GM21447 (cell line): ENCODE measurements at regions not wholly inside any gene's neighbourhood (a gene's known extent, or its start where the extent isn't known, plus 50 kb on each side); places are given as distances from the start of the nearest gene placed in this dataset.

Experiments used
- ATAC-seq: cut with Tn5 transposase; IDR thresholded peaks from one replicate; pipeline ENCODE4 v1.9.1; 2021; ENCODE audit not compliant: unreplicated experiment

GRCh38 chr9:106632621-106633020 is 230.3 kb upstream of the ZNF462 start:
- no peak for ATAC-seq

- ATAC-seq, result no peak
Measured at GRCh38 chr9:106634183-106634582, 228.8 kb upstream of the ZNF462 start.

- no peak for ATAC-seq
Measured at GRCh38 chr9:106634641-106635040, 228.3 kb upstream of the ZNF462 start.

- ATAC-seq, result no peak
Measured at GRCh38 chr9:106637486-106637885, 225.5 kb upstream of the ZNF462 start.

DNA sequence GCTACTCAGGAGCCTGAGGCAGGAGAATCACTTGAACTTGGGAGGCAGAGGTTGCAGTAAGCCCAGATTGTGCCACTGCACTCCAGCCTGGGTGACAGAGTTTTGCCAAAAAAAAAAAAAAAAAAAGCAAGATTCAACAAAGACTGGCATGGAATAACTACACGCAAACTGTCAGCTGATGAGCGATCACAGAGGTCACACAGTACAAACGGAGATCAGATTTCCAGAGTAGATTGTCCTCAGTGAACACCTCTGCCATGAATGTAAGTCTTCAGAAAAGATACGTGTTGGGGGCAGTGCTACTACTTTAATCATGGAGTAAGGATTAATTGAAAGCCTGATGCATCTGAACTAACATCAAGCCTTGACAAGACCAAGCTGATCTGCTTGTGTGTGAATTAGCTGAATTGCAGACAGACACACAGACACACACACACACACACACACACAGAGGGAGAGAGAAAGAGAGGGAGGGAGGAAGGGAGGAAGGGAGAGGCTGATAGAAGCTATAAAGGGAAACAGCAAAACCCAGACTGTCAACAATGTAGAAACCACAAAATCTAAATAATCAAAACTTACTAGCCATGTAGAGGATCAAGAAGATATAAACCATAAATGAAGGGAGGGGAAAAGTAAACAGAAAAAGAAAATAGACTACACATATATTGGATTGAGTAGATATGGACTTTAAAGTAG is 222.9 kb upstream of the ZNF462 start:
- ATAC-seq, result no peak

GRCh38 chr9:106643211-106643930 is 219.6 kb upstream of the ZNF462 start:
- ATAC-seq, result no peak

- ATAC-seq, result no peak
Measured at GRCh38 chr9:106644661-106645060, 218.3 kb upstream of the ZNF462 start.

DNA sequence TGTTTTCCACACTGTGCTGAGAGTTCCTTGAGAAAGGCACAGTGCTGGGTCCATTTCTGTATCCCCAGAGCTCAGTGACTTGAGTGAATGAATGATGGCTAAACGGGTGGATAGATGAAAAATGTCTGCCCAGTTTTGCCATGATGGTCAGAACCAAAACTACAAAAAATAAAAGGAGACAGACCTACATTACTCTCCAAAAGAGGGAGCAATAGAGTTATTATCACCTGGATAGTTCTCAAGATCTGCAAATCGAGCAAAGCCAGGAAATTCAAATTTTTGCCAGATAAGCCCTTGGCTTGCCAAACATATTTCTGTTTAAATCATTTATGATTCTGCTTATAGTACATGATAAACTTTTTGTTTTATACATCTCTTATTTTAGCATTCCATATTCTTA is 214.2 kb upstream of the ZNF462 start:
- ATAC-seq, result no peak

DNA sequence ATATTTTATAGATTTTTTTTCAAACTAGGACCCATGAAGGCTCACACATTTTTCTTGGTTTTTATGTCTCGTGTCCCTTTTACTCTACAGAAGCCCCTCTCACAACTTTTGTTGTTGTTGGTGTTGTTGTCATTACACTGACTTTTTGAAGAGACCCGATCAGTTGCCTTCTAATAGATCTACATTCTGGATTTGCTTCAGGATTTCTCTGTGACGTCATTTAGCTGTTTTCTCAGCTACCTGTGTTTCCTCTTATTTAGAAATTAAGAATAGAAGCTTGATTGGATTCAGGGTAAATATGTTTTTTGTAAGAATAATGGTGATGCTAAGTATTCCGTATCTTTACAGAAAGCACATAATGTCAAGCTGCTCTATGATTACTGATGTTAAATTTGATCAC is 213.3 kb upstream of the ZNF462 start:
- no peak for ATAC-seq

DNA sequence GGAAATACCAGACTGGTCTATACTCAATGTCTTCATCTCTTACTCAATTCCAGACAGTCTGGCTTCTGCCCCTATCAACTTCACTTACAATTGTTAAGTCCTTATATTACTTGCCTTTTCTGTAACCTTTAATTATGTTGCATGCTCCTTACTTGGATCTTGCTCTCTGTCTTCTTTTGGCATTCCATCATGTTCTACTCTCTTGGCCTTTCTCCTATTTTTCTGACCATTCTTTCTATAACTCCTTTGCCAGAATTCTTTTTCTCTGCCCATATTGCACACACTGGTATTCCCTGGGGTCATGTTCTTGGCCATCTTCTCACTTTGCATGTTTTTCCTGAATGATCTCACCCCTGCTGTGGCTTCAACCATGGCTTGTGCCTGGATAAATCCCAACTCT is 209.8 kb upstream of the ZNF462 start:
- no peak for ATAC-seq

DNA sequence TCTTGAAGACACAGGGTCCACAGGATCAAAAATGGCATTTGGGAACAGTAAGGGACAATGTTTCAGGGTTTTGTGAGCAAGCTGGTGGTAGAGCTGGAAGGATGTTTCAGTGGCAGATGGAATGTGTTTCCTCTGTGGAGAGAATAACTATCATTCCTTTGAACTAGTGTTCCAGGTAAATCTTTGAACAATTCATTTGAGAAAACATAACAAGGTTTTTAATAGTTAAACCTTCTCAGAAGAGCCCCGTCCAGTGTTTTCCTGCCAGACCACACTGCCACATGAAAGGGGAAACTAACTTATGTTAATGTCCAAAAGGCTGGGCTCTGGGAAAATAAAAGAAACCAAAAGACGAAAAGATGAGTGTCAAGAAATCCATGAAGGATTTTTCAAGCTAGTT is 207.0 kb upstream of the ZNF462 start:
- no peak for ATAC-seq

GRCh38 chr9:106657926-106658325 is 205.0 kb upstream of the ZNF462 start:
- ATAC-seq, result no peak

- ATAC-seq, result no peak
Measured at GRCh38 chr9:106668534-106668933, 194.4 kb upstream of the ZNF462 start.

DNA sequence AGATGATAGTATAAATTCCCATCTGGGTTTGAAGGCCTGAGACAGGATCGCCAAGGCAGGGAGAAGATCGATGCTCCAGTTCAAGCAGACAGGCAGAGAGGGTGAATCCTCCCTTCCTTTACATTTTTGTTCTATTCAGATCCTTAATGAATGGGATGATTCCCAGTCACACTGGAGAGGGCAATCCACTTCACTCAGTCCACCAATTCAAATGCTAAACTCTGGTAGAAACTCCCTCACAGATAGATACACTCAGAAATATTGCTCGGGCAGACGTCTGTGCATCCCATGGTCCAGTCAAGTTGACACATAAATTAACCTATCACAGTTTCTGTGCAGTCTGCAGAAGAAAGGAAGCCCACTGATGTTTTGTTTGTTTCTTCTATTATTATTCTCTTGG is 193.1 kb upstream of the ZNF462 start:
- ATAC-seq, result no peak

- ATAC-seq, result no peak
Measured at GRCh38 chr9:106670418-106670817, 192.5 kb upstream of the ZNF462 start.

DNA sequence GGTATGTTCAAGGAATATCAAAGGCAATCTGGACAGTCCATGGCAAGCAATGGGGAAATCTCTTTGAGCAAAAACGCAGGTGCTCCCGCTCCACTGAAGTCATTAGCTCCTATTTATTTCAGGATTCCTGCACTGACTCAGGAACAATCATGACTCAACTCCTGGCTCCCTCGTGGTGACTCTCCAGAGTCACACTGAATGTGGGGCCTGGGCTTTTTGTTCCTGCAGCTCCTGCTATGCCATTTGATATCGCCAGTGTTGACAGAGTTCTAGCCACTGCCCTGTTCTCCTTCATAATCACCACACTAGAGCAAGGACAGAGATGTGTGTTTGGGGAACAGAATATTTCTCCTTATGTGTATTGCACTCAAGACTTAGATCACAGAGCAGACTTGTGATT is 187.2 kb upstream of the ZNF462 start:
- ATAC-seq, result no peak

DNA sequence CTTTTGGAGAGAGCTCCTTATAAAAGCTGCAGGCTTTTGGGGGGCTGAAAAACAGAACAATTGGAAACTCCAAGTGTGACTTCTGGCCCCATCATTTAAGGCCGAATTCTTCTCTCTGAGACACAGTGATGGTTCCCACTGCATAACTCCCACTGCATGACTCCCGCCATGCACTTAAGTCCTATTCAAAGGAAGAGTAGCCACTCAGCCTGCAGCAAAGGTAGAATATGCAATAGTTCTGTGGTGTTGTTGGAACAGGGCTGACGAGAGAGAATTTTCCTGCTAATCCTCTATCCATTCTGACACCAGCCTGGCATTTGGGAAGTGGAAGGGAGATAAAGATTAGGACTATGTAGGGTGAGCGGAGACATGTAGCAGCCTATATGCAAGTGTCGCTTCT is 185.6 kb upstream of the ZNF462 start:
- ATAC-seq, result no peak

DNA sequence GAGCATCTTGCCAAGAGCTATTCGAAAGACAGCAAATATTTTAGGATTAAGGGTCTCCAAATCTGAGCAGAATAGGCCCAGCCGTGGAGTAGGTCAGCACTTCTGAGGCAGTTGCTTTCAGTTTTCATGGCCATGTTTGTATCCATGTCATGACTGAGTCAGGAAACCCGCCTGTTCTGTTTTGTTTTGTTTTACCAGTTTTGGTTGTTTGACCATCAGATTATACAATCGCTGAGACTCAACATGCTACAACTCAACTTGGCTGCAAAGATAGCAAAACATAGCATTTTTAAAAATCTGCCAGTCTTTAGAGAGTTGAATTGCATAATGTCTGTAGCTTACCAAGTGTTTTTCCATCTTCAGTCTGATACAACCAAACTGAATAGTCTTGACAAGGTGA is 185.1 kb upstream of the ZNF462 start:
- ATAC-seq, result no peak

DNA sequence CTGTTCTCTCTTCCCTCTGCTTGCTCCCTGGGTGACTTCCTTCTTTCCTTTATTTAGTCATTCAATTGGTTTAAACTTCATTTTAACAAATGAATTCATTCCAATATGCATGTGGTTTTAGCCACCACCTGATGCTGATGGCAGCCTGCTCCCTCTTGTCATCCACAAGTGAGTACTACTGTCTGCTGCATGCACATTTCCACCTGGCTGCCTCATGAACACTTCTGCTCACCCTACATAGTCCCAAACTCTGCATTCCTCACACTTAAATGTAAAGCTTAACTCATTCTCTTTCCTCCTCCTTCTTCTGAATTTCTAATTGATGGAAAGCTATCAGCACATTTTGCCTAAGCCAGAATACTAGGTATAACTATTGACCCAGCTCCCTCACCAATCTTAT is 184.7 kb upstream of the ZNF462 start:
- no peak for ATAC-seq

- ATAC-seq, result no peak
Measured at GRCh38 chr9:106682420-106682819, 180.5 kb upstream of the ZNF462 start.

DNA sequence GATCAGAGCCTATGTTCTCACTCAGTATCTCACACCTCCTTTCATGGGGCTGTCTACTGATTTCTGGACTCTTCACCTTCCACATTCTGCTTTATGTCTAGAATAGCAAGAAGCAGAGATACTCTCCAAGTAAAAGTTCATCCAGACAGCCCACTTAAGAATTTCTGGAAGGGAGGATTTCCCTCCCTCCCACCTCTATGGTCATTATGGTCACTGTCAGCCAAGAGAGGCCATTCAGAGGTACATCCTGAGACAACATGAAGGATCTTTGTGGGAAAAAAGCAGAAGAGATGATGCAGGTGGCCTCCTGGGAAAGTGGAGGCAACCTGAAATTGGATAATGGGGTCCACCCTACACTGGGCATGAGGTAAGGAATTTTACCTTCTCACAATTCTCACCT is 179.5 kb upstream of the ZNF462 start:
- no peak for ATAC-seq

GRCh38 chr9:106684940-106685695 is 177.8 kb upstream of the ZNF462 start:
- no peak for ATAC-seq
